GM21390 (cell line): ENCODE measurements at regions not wholly inside any gene's neighbourhood (a gene's known extent, or its start where the extent isn't known, plus 50 kb on each side); places are given as distances from the start of the nearest gene placed in this dataset.
A peak's percentile ranks its signal among the peaks of the same experiment; 100 is the strongest.

Source experiments
- ATAC-seq: cut with Tn5 transposase; IDR thresholded peaks from one replicate; pipeline ENCODE4 v1.9.1; 2021; ENCODE audit not compliant: unreplicated experiment

- no peak for ATAC-seq
Observed at GRCh38 chr7:130960208-130960988, 226.4 kb upstream of the KLF14 start.

GRCh38 chr7:130961128-130961601 is 227.2 kb upstream of the KLF14 start:
- ATAC-seq: peak; percentile 70

GRCh38 chr7:130962109-130962508 is 228.1 kb upstream of the KLF14 start:
- ATAC-seq: no peak

- no peak for ATAC-seq
Observed at GRCh38 chr7:130963339-130963738, 229.3 kb upstream of the KLF14 start.

GRCh38 chr7:130965515-130965914 is 231.5 kb upstream of the KLF14 start:
- no peak for ATAC-seq

- ATAC-seq: peak; percentile 36
Observed at GRCh38 chr7:130966246-130967009, 232.4 kb upstream of the KLF14 start.

GRCh38 chr7:130970196-130970595 is 236.2 kb upstream of the KLF14 start:
- no peak for ATAC-seq

GRCh38 chr7:130970696-130971095 is 236.7 kb upstream of the KLF14 start:
- ATAC-seq: no peak

- no peak for ATAC-seq
Observed at GRCh38 chr7:130971297-130971696, 237.3 kb upstream of the KLF14 start.

GRCh38 chr7:130972201-130972600 is 238.2 kb upstream of the KLF14 start:
- ATAC-seq: no peak

GRCh38 chr7:130973637-130974036 is 239.6 kb upstream of the KLF14 start:
- ATAC-seq: no peak

GRCh38 chr7:130974169-130974568 is 240.2 kb upstream of the KLF14 start:
- no peak for ATAC-seq

- no peak for ATAC-seq
Observed at GRCh38 chr7:130974794-130975193, 240.8 kb upstream of the KLF14 start.

GRCh38 chr7:130975731-130976130 is 241.7 kb upstream of the KLF14 start:
- ATAC-seq: no peak

- peak; percentile 74 for ATAC-seq
Observed at GRCh38 chr7:130982160-130982638, 248.2 kb upstream of the KLF14 start.

- no peak for ATAC-seq
Observed at GRCh38 chr7:130982651-130983050, 248.6 kb upstream of the KLF14 start.

- no peak for ATAC-seq
Observed at GRCh38 chr7:130985361-130985760, 251.4 kb upstream of the KLF14 start.

GRCh38 chr7:130986261-130986690 is 252.3 kb upstream of the KLF14 start:
- no peak for ATAC-seq

- ATAC-seq: no peak
Observed at GRCh38 chr7:130987092-130987491, 253.1 kb upstream of the KLF14 start.

GRCh38 chr7:130988443-130988842 is 254.4 kb upstream of the KLF14 start:
- no peak for ATAC-seq

- no peak for ATAC-seq
Observed at GRCh38 chr7:130989101-130989795, 255.2 kb upstream of the KLF14 start.
